ENCODE measurements at regions not wholly inside any gene's neighbourhood (a gene's known extent, or its start where the extent isn't known, plus 50 kb on each side); places are given as distances from the start of the nearest gene placed in this dataset.

GRCh38 chr1:50358962-50359361 lies 64.3 kb downstream of the DMRTA2 start:
- DNase-seq = no peak

- DNase-seq = no peak
Measured at GRCh38 chr1:50357186-50357585, 66.1 kb downstream of the DMRTA2 start.

GRCh38 chr1:50354813-50355212 lies 68.4 kb downstream of the DMRTA2 start:
- DNase-seq = no peak

- no peak for DNase-seq
Measured at GRCh38 chr1:50352428-50352827, 70.8 kb downstream of the DMRTA2 start.

- DNase-seq = no peak
Measured at GRCh38 chr1:50350868-50351267, 72.4 kb downstream of the DMRTA2 start.

GRCh38 chr1:50350421-50350820 lies 72.8 kb downstream of the DMRTA2 start:
- DNase-seq = no peak

DNA sequence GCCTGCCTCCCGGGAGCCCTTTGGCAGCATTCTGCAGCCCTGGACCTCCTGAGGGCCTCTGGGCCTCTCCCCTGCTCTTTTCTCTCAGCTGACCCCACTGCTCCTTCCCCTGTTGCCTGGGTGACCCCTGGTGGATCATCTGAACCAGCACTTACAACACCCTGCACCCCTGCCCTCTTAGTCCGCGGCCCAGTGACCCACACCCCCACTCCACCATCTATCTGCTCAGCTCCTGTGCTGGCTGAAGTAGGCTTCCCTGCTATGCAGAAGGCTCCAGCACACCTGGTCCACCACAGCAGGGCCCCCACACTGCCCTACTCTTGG lies 74.0 kb downstream of the DMRTA2 start:
- DNase-seq = no peak

DNA sequence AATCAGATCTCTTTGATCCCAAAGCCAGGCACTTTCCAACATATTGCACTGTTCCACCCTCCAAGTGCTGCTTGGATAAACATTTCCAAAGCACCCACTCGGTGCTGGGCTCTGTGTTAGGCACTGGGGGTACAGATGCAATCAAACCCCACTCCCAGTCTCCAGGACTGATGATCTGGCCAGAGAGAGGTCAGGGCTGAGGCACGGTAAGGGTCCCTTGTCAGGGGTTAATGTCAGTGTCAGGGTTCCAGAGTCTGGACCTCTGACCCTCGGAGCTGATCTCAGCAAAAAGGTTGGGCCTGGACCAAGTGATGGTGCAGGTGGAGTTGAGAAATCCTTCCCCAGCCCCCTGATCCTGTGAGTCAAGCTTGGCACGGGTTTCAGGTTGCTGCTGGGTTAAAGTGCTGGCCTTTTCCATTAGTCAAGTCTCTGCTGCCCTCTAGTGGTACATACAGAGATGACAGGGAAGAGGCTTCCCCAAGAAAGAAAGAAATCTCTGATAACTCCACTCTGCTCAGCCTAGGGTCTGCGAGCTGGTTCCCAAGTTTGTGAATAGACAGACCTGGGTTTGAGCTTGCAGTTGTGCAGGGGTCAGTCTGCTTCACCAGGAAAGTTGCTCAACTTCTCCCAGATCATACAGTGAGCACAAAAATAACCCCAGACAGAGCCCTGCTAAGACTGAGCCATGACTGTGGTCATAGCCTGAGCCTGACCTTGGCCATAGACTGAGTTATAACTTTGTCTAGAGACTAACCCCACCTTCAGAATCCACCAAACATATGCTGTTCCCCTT lies 74.6 kb downstream of the DMRTA2 start:
- peak; percentile 75 to 80 for DNase-seq

GRCh38 chr1:50347933-50348332 lies 75.3 kb downstream of the DMRTA2 start:
- DNase-seq = no peak

- peak; percentile 47 to 67 for DNase-seq
Measured at GRCh38 chr1:50346621-50347020, 76.6 kb downstream of the DMRTA2 start.

DNA sequence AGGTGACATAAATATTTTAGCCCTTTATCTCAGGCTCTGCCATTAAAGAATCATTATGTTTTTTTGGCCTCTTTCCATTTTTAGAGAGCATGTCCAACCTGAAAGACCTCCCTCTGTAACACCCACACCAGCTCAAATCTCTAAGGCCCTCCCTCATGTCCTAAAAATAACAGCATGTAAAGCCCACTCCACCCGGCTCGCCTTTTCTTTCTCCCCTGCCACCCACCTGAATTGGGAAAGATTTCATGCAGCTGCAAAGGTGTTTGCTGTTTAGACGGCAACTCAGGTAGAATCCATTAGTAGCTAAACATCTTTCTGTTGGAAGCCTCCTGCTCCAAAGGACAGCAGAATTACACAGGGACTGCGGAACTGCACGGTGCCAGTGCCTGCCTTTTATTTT lies 79.9 kb downstream of the DMRTA2 start:
- no peak for DNase-seq

- DNase-seq = no peak
Measured at GRCh38 chr1:50342525-50342924, 80.7 kb downstream of the DMRTA2 start.

DNA sequence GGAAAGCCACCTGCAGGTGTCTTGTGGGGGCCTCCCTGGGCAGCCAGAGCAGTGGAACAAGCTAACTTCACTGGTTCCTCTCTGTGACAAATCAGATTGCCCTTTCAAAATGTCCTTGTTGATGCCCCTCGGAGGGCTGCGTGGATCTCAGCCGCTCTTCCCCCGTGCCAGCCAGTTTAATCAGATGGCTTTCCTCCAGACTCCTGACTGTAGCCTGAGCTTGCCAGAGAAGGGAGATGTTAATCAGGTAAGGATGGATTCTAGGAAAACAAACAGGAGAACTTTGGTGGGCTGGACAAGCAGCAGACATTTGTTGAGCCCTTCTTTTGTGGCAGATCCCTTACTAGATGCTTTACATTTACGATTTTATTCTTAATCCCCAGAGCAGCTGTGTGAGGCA lies 88.2 kb downstream of the DMRTA2 start:
- DNase-seq = no peak

DNA sequence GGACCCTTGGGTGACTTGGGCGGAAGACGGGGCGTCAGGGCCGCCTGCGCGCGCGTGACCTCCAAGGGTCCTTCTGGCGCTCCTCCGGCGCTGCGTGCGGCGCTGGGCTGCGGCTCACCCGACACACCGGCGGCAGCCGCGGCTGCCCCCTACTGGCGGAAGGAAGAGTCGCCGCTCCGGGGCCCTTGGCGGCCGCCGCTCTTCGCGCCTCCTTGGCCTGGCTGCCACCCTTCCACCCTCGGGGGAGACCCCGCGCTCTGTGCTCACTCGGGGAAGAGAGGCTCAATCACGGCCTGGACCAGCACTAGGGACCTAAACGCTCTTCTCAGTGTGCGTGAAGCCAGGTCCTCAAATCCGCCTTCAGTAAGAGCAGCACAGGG lies 89.7 kb downstream of the DMRTA2 start:
- DNase-seq = peak; percentile 32 to 56

GRCh38 chr1:50332941-50333594 lies 90.2 kb downstream of the DMRTA2 start:
- DNase-seq = peak; percentile 7 to 25

DNA sequence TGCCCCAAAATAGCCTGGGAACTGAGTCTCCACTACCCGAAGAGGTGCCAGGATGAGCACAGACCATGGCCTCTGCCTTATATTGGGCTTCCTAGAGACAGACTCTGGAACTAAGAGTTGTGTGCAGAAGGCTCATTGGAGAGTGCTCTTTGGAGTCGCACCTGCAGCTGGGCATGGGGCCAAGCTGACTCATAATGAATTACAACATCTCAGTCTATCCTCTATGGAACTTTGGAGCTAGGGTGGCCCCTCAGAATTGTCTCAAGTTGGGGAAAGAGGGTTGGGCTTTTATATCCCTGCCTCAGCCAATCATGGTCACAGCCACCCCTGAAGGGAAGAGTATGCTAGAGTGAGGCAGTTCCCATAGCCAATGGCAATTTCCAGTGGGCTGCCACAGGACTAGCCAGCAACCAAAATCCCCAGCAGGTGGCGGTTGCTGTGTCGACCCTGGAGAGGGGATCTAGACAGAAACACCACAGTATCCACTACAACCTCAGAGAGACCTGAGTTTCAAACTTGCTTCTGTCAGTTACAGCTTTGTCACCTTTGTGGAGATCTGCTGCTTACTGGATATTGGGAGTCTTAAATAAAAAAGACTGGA lies 93.8 kb downstream of the DMRTA2 start:
- no peak for DNase-seq

- DNase-seq = no peak
Measured at GRCh38 chr1:50328552-50328951, 94.7 kb downstream of the DMRTA2 start.

GRCh38 chr1:50326026-50326425 lies 97.2 kb downstream of the DMRTA2 start:
- no peak for DNase-seq

- no peak for DNase-seq
Measured at GRCh38 chr1:50322579-50322978, 100.7 kb downstream of the DMRTA2 start.

GRCh38 chr1:50318428-50318827 lies 104.8 kb downstream of the DMRTA2 start:
- DNase-seq = no peak

DNA sequence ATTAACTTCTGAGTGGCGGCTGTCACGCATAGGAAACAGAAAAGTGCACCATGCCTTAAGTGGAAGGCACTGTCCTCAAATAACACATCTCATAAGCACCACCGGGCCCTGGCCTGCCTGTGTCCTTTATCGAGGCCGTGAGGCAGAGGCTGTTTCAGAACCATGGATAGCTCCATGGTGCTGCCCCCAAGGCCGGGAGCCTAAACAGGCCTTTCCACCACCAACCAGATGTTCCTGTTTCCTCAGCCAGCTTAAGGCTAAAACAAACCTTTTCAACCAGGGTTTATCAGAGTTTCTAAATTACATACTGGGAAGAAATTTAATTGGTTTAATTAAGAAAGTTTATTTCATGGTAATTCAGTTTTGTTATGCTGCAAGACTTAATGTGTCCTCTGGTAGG lies 114.4 kb downstream of the DMRTA2 start:
- peak; percentile 22 to 37 for DNase-seq

DNA sequence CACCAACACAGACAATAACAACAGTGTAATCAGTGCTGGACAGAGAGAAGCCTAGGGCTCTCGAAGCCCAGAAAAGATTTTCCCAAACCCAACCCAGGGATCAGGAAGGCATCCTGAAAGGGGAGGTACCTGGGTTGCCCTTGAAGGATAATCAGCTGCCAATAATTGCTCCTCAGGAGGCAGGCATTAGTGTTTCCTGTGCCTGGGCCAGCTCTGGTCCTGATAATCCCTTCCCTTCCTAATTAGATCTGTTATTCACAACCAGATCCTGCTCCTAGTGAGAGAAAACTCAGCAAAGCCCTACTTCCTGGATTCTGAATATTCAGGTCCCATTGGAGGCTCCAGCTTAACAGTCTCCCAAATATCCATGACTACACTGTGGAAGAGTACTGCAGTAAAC lies 117.4 kb downstream of the DMRTA2 start:
- no peak for DNase-seq

GRCh38 chr1:50300297-50300696 lies 122.9 kb downstream of the DMRTA2 start:
- DNase-seq = no peak

DNA sequence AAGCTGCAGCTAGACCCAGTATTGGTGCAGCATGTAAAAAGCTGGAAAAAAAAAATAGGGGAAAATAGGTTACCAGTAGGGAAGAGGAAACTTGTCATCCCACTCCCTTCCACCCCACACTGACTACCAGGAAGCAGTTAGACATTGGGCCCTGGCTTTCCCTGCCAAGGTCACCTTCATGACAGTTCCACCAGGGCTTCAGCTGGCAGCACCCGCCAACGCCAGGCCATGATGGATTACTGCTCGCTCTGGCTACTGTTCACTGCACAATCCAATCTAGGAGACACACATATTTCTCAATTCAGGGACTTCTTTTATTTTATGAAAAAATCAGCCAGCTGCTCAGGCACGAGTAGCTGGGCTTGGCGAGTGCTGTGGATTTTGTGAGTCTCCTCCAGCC lies 127.7 kb downstream of the DMRTA2 start:
- no peak for DNase-seq

Data from Kasumi-1 (cell line).